ENCODE measurements at regions not wholly inside any gene's neighbourhood (a gene's known extent, or its start where the extent isn't known, plus 50 kb on each side); places are given as distances from the start of the nearest gene placed in this dataset.

- Histone ChIP-seq H3K4me1 (ENCODE audit: control insufficient read depth, insufficient read depth, low read length) (no peaks in the 10 kb centered on the region), H3K4me3 (ENCODE audit: low read length) (no peak overlapping the region), H3K27me3 (ENCODE audit: control insufficient read depth, insufficient read depth, low read length, poor library complexity, severe bottlenecking) (no peaks in the 10 kb centered on the region), H3K9ac (ENCODE audit: extremely low read depth, low read length, poor library complexity, severe bottlenecking) (no peak overlapping the region), H3K36me3 (ENCODE audit: control insufficient read depth, insufficient read depth, low read length) (no peaks in the 10 kb centered on the region), H3K27ac (ENCODE audit: low read depth, low read length) (no peak overlapping the region), H3K9me3 (ENCODE audit: control insufficient read depth, low read length) (no peaks in the 10 kb centered on the region)
- H3K4me3 Mint-ChIP-seq, result no peak overlapping the region
- H3K27me3 Mint-ChIP-seq (ENCODE audit: insufficient read depth), result peaks cover 14% of the 10 kb centered on the region
- WGBS, 2 experiments (ENCODE audit: insufficient coverage in 1 of 2, insufficient read length in 1 of 2), result 65 to 73% methylated on average over 6 to 7 of the region's 7 CpGs
- H3K36me3 Mint-ChIP-seq (ENCODE audit: low read depth), result no peaks in the 10 kb centered on the region
- TF ChIP-seq CTCF (conservative IDR thresholded peaks at IDR 0.05), result no peak
- no peak for DNase-seq
- H3K27ac Mint-ChIP-seq, result no peak overlapping the region
- H3K4me1 Mint-ChIP-seq, result peaks cover 9% of the 10 kb centered on the region
- H3K9me3 Mint-ChIP-seq, result no peaks in the 10 kb centered on the region
Measured at GRCh38 chr11:15569305-15570025, 454.7 kb downstream of the INSC start.

- H3K9me3 Mint-ChIP-seq, result no peaks in the 10 kb centered on the region
- no peaks in the 10 kb centered on the region for H3K4me1 ChIP-seq (ENCODE audit: control insufficient read depth, insufficient read depth, low read length)
- TF ChIP-seq CTCF (conservative IDR thresholded peaks at IDR 0.05), result no peak
- H3K9me3 ChIP-seq (ENCODE audit: control insufficient read depth, low read length), result no peaks in the 10 kb centered on the region
- H3K4me1 Mint-ChIP-seq, result peaks cover 3% of the 10 kb centered on the region
- peaks cover 20% of the 10 kb centered on the region for H3K27me3 Mint-ChIP-seq (ENCODE audit: insufficient read depth)
- no peak overlapping the region for H3K9ac ChIP-seq (ENCODE audit: extremely low read depth, low read length, poor library complexity, severe bottlenecking)
- no peak overlapping the region for H3K4me3 Mint-ChIP-seq
- H3K27ac ChIP-seq (ENCODE audit: low read depth, low read length), result no peak overlapping the region
- peak; percentile 6 for DNase-seq
- no peaks in the 10 kb centered on the region for H3K36me3 ChIP-seq (ENCODE audit: control insufficient read depth, insufficient read depth, low read length)
- H3K4me3 ChIP-seq (ENCODE audit: low read length), result no peak overlapping the region
- H3K27ac Mint-ChIP-seq, result no peak overlapping the region
- WGBS, 2 experiments (ENCODE audit: insufficient coverage in 1 of 2, insufficient read length in 1 of 2), result 93 to 100% methylated on average over 1 to 2 of the region's 2 CpGs
- H3K27me3 ChIP-seq (ENCODE audit: control insufficient read depth, insufficient read depth, low read length, poor library complexity, severe bottlenecking), result peaks cover 9% of the 10 kb centered on the region
- H3K36me3 Mint-ChIP-seq (ENCODE audit: low read depth), result no peaks in the 10 kb centered on the region
Measured at GRCh38 chr11:15575409-15575808, 460.7 kb downstream of the INSC start.

GRCh38 chr11:15576769-15577168, 462.0 kb downstream of the INSC start:
- H3K4me3 Mint-ChIP-seq, result no peak overlapping the region
- no peaks in the 10 kb centered on the region for H3K9me3 ChIP-seq (ENCODE audit: control insufficient read depth, low read length)
- peaks cover 9% of the 10 kb centered on the region for H3K27me3 ChIP-seq (ENCODE audit: control insufficient read depth, insufficient read depth, low read length, poor library complexity, severe bottlenecking)
- DNase-seq, result no peak
- no peak overlapping the region for H3K27ac ChIP-seq (ENCODE audit: low read depth, low read length)
- peaks cover 21% of the 10 kb centered on the region for H3K27me3 Mint-ChIP-seq (ENCODE audit: insufficient read depth)
- H3K9me3 Mint-ChIP-seq, result no peaks in the 10 kb centered on the region
- H3K27ac Mint-ChIP-seq, result no peak overlapping the region
- H3K4me3 ChIP-seq (ENCODE audit: low read length), result no peak overlapping the region
- peaks cover 3% of the 10 kb centered on the region for H3K4me1 Mint-ChIP-seq
- H3K36me3 ChIP-seq (ENCODE audit: control insufficient read depth, insufficient read depth, low read length), result no peaks in the 10 kb centered on the region
- TF ChIP-seq CTCF (conservative IDR thresholded peaks at IDR 0.05), result no peak
- H3K36me3 Mint-ChIP-seq (ENCODE audit: low read depth), result no peaks in the 10 kb centered on the region
- WGBS, 2 experiments (ENCODE audit: insufficient coverage in 1 of 2, insufficient read length in 1 of 2), result 89% methylated on average over 4 of the region's 4 CpGs; no CpG with 5 or more reads in 1 of the 2 experiments
- H3K4me1 ChIP-seq (ENCODE audit: control insufficient read depth, insufficient read depth, low read length), result no peaks in the 10 kb centered on the region
- no peak overlapping the region for H3K9ac ChIP-seq (ENCODE audit: extremely low read depth, low read length, poor library complexity, severe bottlenecking)

All from endodermal cell (in vitro differentiated cells).